ENCODE measurements at regions not wholly inside any gene's neighbourhood (a gene's known extent, or its start where the extent isn't known, plus 50 kb on each side); places are given as distances from the start of the nearest gene placed in this dataset.

DNA sequence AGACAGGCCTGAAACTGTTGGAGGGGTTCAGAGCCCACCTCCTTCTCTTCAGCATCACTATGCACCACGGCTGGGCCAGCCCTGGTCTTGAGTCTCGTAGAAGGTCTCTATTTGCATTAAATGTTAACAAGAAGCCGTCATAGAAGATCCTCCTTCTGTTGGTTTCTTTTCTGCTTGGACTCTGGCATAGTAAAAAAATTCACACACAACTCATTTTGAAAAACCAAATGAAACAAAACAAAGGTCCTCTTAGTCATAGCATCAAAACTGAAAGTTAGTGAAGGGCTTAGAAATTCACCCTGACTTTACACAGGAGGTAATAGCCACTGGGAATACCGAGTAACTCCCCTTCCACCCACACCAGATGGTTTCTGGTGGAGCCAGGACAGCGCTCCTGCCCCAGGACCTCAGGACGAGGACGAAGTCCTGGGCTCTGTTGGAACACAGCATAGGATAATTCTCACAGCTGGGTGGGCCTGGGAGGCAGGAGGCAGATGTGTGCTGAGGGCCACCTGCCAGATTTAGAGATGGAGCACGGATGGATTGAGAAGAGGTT lies 248.4 kb upstream of the KLF6 start:
- H3K4me3 ChIP-seq (ENCODE audit: low read depth, low read length): peak overlapping the region; percentile 33
- no peaks in the 10 kb centered on the region for H3K36me3 Mint-ChIP-seq
- peak overlapping the region in 2 of 4 donors; percentile 42 to 53 for H3K4me3 Mint-ChIP-seq
- no peaks in the 10 kb centered on the region for H3K27me3 Mint-ChIP-seq
- H3K36me3 ChIP-seq (ENCODE audit: control insufficient read depth, insufficient read depth, low read length): no peaks in the 10 kb centered on the region
- no peak overlapping the region for H3K27ac ChIP-seq (ENCODE audit: insufficient read depth, low read length, poor library complexity, severe bottlenecking)
- no peaks in the 10 kb centered on the region for H3K27me3 ChIP-seq (ENCODE audit: control insufficient read depth, insufficient read depth, low read length)
- no peaks in the 10 kb centered on the region for H3K9me3 ChIP-seq (ENCODE audit: control insufficient read depth in 2 of 2, low read length in 2 of 2)
- DNase-seq (peak in 1 of 3 donors; percentile 54), ATAC-seq (ENCODE audit: low read depth in 2 of 2) (peak; percentile 57 to 63)
- peak overlapping the region; percentile 56 to 85 (median 65) for H3K27ac Mint-ChIP-seq
- H3K9me3 Mint-ChIP-seq: no peaks in the 10 kb centered on the region
- H3K4me1 ChIP-seq (ENCODE audit: control insufficient read depth, insufficient read depth, low read length, poor library complexity, severe bottlenecking): peaks cover 16% of the 10 kb centered on the region
- peaks cover 11 to 30% (median 24%) of the 10 kb centered on the region in 4 donors for H3K4me1 Mint-ChIP-seq

DNA sequence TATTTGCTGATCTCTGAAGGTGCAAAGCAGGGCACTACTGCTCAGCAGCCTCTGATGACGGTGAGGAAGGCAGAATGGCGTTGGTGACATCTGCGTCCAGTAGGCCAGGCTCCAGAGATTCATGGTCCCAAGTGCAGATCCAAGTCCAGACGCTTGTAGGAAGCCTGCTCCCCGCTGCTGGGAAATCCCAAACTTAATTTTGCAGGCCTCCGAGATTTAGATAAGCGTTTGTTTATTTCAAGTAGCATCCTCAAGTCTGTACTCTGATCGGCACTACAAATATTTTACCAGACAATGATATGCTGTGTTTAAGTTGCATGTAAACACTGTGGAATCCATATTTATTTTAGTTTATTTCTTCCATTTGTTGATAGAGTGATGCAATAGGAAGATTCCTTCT lies 244.9 kb upstream of the KLF6 start:
- Mint-ChIP-seq H3K27me3 (no peaks in the 10 kb centered on the region), H3K9me3 (no peaks in the 10 kb centered on the region), H3K4me3 (no peak overlapping the region), H3K27ac (no peak overlapping the region), H3K4me1 (peaks cover 5 to 23% (median 20%) of the 10 kb centered on the region in 4 donors), H3K36me3 (no peaks in the 10 kb centered on the region)
- no peak for ATAC-seq (ENCODE audit: low read depth in 2 of 2)
- Histone ChIP-seq H3K27me3 (ENCODE audit: control insufficient read depth, insufficient read depth, low read length) (no peaks in the 10 kb centered on the region), H3K4me3 (ENCODE audit: low read depth, low read length) (no peak overlapping the region), H3K36me3 (ENCODE audit: control insufficient read depth, insufficient read depth, low read length) (no peaks in the 10 kb centered on the region), H3K4me1 (ENCODE audit: control insufficient read depth, insufficient read depth, low read length, poor library complexity, severe bottlenecking) (peaks cover 9% of the 10 kb centered on the region), H3K9me3 (ENCODE audit: control insufficient read depth in 2 of 2, low read length in 2 of 2) (no peaks in the 10 kb centered on the region), H3K27ac (ENCODE audit: insufficient read depth, low read length, poor library complexity, severe bottlenecking) (no peak overlapping the region)
- DNase-seq: no peak

DNA sequence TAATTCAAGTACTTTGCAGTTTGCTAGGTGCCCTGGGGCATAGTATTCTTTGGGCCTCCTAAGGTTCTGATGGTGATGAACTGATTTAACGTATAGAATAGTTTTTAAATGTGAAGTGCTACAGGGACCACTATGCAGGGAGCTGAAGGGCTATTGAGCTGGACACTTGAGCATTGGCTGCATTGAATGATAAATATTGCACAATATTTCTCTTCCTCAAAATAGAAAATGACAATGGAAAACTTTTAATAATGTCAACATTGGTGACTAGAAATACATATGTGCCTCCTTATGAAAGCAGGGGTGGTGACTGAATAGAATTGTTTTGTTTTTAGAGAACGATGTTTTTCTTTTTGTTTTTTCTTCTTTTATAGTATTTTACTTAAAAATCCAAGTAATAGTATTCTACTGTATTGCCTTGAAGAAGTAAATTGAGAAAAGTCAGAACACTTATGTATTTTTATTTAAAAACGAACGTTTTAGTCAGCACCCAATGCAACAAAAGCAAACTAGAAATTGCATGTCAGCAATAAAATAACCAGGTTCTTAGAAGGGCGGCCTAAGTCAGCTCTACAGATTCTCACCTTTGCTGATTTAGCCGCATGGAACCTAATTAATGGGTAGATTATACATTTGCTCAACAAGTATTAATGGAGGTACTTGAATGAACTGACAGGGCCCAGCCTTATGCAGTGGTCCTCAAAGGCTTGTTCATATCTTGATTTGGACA lies 244.0 kb upstream of the KLF6 start:
- Mint-ChIP-seq H3K27me3 (no peaks in the 10 kb centered on the region), H3K4me3 (no peak overlapping the region), H3K27ac (no peak overlapping the region), H3K4me1 (peaks cover 5 to 15% (median 12%) of the 10 kb centered on the region in 4 donors), H3K36me3 (no peaks in the 10 kb centered on the region), H3K9me3 (no peaks in the 10 kb centered on the region)
- Histone ChIP-seq H3K36me3 (ENCODE audit: control insufficient read depth, insufficient read depth, low read length) (no peaks in the 10 kb centered on the region), H3K4me3 (ENCODE audit: low read depth, low read length) (no peak overlapping the region), H3K4me1 (ENCODE audit: control insufficient read depth, insufficient read depth, low read length, poor library complexity, severe bottlenecking) (peaks cover 6% of the 10 kb centered on the region), H3K27ac (ENCODE audit: insufficient read depth, low read length, poor library complexity, severe bottlenecking) (no peak overlapping the region), H3K27me3 (ENCODE audit: control insufficient read depth, insufficient read depth, low read length) (no peaks in the 10 kb centered on the region), H3K9me3 (ENCODE audit: control insufficient read depth in 2 of 2, low read length in 2 of 2) (no peaks in the 10 kb centered on the region)
- no peak for DNase-seq
- no peak for ATAC-seq (ENCODE audit: low read depth in 2 of 2)

DNA sequence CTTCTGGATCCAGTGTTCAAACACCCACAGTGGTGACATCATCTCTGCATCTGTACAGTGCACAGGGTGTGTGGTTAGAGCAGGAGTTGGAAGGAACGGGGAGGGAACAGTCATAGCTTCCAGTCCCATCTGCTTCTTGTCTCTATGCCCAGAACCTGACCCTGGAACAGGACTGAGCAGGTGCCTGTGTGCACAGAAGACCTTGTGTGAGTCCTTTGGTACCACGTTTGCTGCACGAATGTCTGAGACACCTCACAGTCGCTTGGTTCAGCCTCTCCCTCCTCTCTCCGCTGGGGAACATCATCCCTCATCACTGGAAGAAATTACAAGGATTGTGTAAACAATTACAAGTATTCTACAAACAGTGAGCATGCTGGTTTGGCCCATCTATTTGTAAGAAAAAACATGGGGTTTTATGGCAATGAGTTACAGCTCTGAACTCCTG lies 243.0 kb upstream of the KLF6 start:
- ATAC-seq (ENCODE audit: low read depth in 2 of 2): no peak
- Histone ChIP-seq H3K36me3 (ENCODE audit: control insufficient read depth, insufficient read depth, low read length) (no peaks in the 10 kb centered on the region), H3K4me1 (ENCODE audit: control insufficient read depth, insufficient read depth, low read length, poor library complexity, severe bottlenecking) (no peaks in the 10 kb centered on the region), H3K27ac (ENCODE audit: insufficient read depth, low read length, poor library complexity, severe bottlenecking) (no peak overlapping the region), H3K27me3 (ENCODE audit: control insufficient read depth, insufficient read depth, low read length) (no peaks in the 10 kb centered on the region), H3K4me3 (ENCODE audit: low read depth, low read length) (no peak overlapping the region), H3K9me3 (ENCODE audit: control insufficient read depth in 2 of 2, low read length in 2 of 2) (no peaks in the 10 kb centered on the region)
- Mint-ChIP-seq H3K27ac (no peak overlapping the region), H3K4me3 (no peak overlapping the region), H3K36me3 (no peaks in the 10 kb centered on the region), H3K27me3 (no peaks in the 10 kb centered on the region), H3K4me1 (peaks cover 0 to 7% (median 2%) of the 10 kb centered on the region in 4 donors), H3K9me3 (no peaks in the 10 kb centered on the region)
- no peak for DNase-seq

DNA sequence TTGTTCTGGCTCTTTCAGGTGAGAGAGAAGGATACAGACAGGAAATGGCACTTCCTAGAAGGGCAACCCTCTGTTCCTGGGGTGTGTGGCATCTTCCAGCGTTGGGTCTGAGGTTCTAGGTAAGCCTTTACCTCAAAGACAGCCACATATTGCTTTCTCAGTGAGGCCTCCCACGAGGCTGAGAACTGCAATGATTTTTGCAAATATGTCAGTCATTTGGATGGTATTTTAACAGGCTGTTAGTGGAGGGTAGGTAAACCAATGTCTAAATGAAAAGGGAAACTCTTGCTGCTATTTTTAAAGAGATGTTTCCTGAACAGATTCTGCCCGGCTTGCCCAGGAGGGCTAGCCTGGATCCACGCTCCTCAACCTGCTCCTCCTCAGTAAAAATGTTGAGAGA lies 240.3 kb upstream of the KLF6 start:
- Histone ChIP-seq H3K9me3 (ENCODE audit: control insufficient read depth in 2 of 2, low read length in 2 of 2) (no peaks in the 10 kb centered on the region), H3K36me3 (ENCODE audit: control insufficient read depth, insufficient read depth, low read length) (no peaks in the 10 kb centered on the region), H3K27ac (ENCODE audit: insufficient read depth, low read length, poor library complexity, severe bottlenecking) (no peak overlapping the region), H3K4me3 (ENCODE audit: low read depth, low read length) (no peak overlapping the region), H3K4me1 (ENCODE audit: control insufficient read depth, insufficient read depth, low read length, poor library complexity, severe bottlenecking) (no peaks in the 10 kb centered on the region), H3K27me3 (ENCODE audit: control insufficient read depth, insufficient read depth, low read length) (no peaks in the 10 kb centered on the region)
- Mint-ChIP-seq H3K27ac (no peak overlapping the region), H3K36me3 (peaks cover 7% of the 10 kb centered on the region), H3K27me3 (no peaks in the 10 kb centered on the region), H3K9me3 (no peaks in the 10 kb centered on the region), H3K4me1 (peaks cover 0 to 13% (median 6%) of the 10 kb centered on the region in 4 donors), H3K4me3 (no peak overlapping the region)
- no peak for DNase-seq
- ATAC-seq (ENCODE audit: low read depth in 2 of 2): no peak

DNA sequence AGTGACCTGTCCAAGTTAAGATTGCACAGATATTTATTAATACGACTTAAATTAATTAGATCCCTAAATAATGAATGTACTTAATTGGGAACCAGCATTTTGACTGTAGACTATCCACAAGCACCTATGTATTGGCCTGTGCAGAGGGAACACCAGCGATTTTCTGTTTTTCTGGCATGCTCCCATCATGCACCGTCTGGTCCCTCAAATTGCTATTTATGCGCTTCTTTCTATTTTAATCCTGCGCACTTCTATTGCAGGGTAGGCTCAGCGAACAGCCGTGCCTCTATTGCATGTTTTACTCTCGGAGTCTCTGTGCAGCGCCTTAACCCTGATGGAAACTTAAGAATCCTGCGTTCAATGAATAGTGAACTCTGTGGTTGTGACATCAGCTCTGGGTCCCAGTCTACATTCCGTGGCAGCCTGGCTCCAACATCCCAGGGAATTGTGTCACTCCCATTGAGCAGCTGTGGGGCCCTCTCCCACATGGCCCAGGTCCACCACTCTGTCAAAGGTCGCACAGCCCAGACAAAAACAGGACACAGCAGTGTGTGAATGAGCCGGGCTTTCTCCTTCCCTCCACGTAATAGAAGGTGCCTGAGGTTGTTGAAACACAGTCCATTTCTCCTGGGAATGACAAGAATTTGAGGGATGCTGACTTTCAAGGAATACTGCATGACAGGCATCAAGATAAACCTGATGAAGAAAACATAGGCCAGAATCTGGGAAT lies 239.7 kb upstream of the KLF6 start:
- Mint-ChIP-seq H3K9me3 (no peaks in the 10 kb centered on the region), H3K27me3 (no peaks in the 10 kb centered on the region), H3K27ac (no peak overlapping the region), H3K36me3 (peaks cover 7% of the 10 kb centered on the region), H3K4me1 (peaks cover 0 to 13% (median 6%) of the 10 kb centered on the region in 4 donors), H3K4me3 (no peak overlapping the region)
- Histone ChIP-seq H3K27me3 (ENCODE audit: control insufficient read depth, insufficient read depth, low read length) (no peaks in the 10 kb centered on the region), H3K36me3 (ENCODE audit: control insufficient read depth, insufficient read depth, low read length) (no peaks in the 10 kb centered on the region), H3K27ac (ENCODE audit: insufficient read depth, low read length, poor library complexity, severe bottlenecking) (no peak overlapping the region), H3K4me3 (ENCODE audit: low read depth, low read length) (no peak overlapping the region), H3K4me1 (ENCODE audit: control insufficient read depth, insufficient read depth, low read length, poor library complexity, severe bottlenecking) (no peaks in the 10 kb centered on the region), H3K9me3 (ENCODE audit: control insufficient read depth in 2 of 2, low read length in 2 of 2) (no peaks in the 10 kb centered on the region)
- ATAC-seq (ENCODE audit: low read depth in 2 of 2) (no peak), DNase-seq (no peak)

DNA sequence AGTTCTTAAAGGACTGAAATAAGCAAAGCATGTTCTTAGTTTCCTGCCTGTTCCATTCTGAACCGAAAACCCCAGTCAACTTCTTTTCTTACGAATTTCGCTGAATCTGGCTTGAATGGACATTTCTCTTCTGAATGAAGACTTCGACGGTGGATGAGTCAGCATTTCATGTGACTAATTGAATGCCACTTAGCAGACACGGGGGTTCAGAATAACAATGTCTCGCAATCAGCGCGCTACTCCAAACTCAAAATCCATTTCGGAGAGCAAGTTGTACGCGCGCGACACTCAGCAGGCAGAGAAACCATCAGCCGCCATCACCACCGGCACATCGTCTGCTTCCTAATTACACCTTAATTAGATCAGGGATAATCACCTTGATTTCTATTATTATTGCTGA lies 239.0 kb upstream of the KLF6 start:
- Histone ChIP-seq H3K4me3 (ENCODE audit: low read depth, low read length) (no peak overlapping the region), H3K27ac (ENCODE audit: insufficient read depth, low read length, poor library complexity, severe bottlenecking) (no peak overlapping the region), H3K9me3 (ENCODE audit: control insufficient read depth in 2 of 2, low read length in 2 of 2) (no peaks in the 10 kb centered on the region), H3K36me3 (ENCODE audit: control insufficient read depth, insufficient read depth, low read length) (no peaks in the 10 kb centered on the region), H3K4me1 (ENCODE audit: control insufficient read depth, insufficient read depth, low read length, poor library complexity, severe bottlenecking) (no peaks in the 10 kb centered on the region), H3K27me3 (ENCODE audit: control insufficient read depth, insufficient read depth, low read length) (no peaks in the 10 kb centered on the region)
- H3K27me3 Mint-ChIP-seq: no peaks in the 10 kb centered on the region
- peaks cover 0 to 13% (median 6%) of the 10 kb centered on the region in 4 donors for H3K4me1 Mint-ChIP-seq
- ATAC-seq (ENCODE audit: low read depth in 2 of 2): no peak
- H3K4me3 Mint-ChIP-seq: no peak overlapping the region
- no peak for DNase-seq
- peaks cover 7% of the 10 kb centered on the region for H3K36me3 Mint-ChIP-seq
- H3K9me3 Mint-ChIP-seq: no peaks in the 10 kb centered on the region
- H3K27ac Mint-ChIP-seq: no peak overlapping the region

All from CD4-positive, CD25-positive, alpha-beta regulatory T cell (primary cell).